ENCODE measurements at regions not wholly inside any gene's neighbourhood (a gene's known extent, or its start where the extent isn't known, plus 50 kb on each side); places are given as distances from the start of the nearest gene placed in this dataset.

DNA sequence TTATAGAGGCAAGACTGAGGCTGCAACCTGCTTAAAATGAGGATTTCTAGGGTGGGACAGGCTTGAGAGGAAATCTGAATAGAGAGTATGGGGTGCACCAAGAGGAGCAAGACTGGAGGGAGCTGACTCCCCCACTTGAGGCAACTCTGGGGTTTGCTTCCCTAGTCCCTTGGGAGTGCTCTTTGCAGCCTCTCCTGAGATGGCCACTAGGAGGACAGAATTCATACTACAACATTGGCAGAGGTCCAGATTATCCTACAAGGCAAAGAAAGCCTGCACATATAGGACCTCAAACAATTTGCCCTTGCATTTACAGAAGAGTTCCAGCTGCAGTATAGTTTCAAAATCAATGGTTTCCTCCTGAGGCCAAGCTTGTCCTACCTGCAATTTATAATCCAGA is 830.9 kb downstream of the TECRL start:
- TF ChIP-seq, protein P1, sequence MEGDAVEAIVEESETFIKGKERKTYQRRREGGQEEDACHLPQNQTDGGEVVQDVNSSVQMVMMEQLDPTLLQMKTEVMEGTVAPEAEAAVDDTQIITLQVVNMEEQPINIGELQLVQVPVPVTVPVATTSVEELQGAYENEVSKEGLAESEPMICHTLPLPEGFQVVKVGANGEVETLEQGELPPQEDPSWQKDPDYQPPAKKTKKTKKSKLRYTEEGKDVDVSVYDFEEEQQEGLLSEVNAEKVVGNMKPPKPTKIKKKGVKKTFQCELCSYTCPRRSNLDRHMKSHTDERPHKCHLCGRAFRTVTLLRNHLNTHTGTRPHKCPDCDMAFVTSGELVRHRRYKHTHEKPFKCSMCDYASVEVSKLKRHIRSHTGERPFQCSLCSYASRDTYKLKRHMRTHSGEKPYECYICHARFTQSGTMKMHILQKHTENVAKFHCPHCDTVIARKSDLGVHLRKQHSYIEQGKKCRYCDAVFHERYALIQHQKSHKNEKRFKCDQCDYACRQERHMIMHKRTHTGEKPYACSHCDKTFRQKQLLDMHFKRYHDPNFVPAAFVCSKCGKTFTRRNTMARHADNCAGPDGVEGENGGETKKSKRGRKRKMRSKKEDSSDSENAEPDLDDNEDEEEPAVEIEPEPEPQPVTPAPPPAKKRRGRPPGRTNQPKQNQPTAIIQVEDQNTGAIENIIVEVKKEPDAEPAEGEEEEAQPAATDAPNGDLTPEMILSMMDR (IDR thresholded peaks at IDR 0.05) = no peak
- no peak for TF ChIP-seq POLR2A (IDR thresholded peaks at IDR 0.05)

Data from testis (tissue), 2 donors.